HG03354 (cell line): ENCODE measurements at regions not wholly inside any gene's neighbourhood (a gene's known extent, or its start where the extent isn't known, plus 50 kb on each side); places are given as distances from the start of the nearest gene placed in this dataset.

Experiments
- ATAC-seq: cut with Tn5 transposase; IDR thresholded peaks from one replicate; pipeline ENCODE4 v1.9.1; 2021; ENCODE audit warnings: mild to moderate bottlenecking; ENCODE audit not compliant: unreplicated experiment, poor library complexity, severe bottlenecking

DNA sequence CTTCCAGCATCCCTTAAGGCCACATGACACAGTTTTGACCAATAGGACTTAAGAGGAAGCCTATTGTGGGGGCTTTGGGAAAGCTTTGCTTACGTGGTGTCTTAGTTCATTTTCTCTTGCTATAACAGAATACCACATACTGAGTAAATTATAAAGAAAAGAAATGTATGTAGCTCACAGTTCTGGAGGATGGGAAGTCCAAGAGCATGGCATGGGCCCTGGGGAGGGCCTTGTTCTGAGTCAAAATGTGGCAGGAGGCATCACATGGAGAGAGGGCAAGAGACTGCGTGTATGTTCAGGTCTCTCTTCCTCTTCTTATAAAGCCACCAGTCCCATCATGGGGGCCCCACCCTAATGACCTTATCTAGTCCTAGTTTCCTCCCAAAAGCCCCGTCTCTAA, 68.6 kb upstream of the CPEB4 start:
- ATAC-seq: no peak

DNA sequence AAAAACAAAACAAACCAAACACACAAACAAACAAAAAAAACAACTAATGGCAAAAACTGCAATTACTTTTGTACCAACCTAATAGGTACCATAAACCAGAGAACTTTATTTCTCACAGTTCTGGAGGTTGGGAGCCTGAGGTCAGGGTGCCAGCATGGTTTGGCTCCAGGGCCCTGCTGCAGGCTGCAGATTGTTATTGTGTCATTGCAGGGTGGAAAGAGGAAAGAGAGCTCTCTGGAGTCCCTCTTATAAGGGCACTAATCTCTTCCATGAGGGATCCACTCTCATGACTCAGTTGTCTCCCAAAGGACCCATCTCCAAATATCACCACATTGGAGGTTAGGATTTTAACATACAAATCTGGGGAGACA, 64.9 kb upstream of the CPEB4 start:
- no peak for ATAC-seq

DNA sequence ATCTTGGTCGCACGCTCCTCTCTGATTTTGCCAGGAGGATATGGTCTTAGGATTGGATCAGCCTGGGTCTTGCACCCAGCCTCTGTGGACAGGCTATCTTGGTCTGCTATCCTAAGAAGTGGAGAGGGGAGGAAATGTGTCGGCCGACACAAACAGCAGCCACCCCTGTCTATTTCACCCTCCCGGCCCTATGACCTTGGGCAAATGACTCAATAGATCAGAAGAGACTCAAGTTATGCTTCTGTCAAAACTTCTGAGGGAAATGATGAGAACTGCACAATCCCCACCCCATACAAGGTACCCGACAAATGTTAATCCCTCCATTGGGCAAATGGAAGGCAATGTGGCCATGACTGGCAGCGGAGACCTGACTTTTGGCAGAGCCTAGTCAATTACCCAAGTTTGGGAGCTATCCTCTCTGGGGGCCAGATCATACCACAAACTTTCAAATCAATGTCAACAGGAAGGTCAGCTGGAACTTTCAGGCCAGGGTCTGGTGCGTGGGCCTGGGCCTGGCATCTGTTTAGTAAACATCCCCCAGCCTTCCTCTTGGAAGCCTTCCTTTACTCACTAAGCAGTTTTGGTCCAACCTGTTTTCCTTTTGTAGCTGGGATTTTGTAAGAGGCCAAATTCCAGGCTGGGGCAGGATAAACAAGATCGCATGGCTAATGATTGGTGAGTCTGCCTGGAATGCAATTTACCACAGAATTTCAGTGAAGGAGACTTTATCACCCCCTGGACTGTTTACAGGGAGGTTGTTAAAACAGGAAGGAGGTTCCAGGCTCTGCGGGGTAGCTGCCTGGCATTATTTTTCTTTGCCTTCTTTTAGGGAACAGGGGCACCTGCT, 64.2 kb upstream of the CPEB4 start:
- ATAC-seq: no peak

DNA sequence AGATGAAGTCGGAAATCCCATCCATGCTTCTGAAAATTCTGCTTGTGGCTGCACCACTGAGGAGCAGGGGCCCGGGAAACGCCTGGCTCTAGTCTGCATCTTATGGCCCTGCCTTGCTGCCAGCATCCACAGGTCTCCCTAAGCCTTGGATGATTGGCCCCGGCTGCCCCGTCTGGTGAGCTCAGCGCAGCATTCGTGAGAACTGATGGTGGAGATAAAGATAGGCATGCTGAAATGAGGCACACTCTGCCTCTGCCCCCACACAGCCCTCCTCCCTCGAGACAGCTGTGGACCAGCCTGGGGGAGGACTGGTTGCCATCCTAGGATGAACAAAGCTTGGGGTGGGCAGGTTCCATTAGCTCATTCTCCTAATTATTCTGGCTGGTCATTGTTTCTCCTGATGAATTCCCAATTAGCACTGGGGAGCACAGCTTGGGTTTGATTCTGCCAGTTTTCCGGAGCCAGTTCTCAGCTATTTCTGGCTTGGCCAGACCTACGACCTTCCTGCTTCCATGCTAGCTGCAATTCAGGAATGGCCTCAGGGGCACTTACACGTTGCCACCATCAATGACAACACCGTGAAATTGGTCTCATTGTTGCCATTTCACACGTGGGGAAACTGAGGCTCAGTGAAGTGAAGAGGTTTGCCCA, 62.8 kb upstream of the CPEB4 start:
- no peak for ATAC-seq

DNA sequence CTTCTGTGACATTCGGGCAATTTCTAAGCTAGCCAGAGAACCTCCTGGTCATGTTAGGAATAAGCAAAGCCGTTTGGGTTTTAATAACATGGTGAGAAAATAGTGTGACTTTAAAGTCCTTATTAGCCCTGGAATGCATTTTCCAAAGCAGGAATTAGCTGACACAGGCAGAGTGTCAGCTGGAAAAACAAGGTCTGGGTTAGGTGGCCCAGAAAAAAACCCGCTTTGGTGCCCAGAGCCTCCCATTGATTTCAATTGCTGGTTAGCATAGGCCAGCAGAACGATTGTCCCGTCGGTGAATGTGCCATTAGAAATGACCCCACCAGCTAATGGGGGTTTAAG, 62.1 kb upstream of the CPEB4 start:
- ATAC-seq: no peak

DNA sequence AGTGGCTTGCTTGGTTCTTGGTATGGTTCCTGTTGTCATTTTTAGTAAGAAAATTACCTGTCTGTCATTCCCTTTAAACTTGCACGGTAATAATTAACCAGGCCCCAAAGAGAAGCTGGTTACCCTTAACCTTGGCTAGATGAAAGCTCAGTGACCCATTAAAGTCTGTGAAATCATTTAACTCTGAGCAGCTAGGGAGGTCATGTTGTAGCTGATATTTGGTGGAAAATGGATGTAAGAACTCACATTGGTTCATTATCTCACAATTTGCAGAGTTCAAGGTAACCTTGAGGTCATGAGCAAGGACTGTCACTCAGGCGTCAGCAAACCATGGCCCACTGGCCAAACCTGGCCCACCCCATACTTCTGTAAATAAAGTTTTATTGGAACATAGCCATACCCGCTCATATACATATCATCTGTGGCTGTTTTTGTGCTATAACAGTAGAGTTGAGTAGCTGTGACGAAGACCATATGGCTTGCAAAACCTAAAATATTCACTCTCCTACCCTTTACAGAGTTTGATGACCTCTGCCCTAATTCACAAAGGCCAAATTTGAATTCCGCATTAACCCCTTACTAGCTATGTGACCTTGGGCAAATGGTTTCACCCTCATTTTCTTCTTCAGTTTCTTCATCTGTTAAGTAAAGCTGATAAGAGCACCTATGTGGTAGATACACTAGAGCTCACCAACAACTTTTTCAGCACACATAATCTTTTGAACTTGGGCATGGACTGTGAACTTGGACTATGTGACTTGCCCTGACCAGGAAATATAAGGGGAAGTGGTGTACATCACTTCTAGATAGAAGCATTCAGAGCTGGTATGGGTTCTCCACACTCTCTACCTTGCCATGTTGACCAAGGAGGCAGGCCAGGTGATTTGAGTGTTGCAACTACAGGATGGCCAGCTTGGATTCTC, 61.5 kb upstream of the CPEB4 start:
- ATAC-seq: no peak

DNA sequence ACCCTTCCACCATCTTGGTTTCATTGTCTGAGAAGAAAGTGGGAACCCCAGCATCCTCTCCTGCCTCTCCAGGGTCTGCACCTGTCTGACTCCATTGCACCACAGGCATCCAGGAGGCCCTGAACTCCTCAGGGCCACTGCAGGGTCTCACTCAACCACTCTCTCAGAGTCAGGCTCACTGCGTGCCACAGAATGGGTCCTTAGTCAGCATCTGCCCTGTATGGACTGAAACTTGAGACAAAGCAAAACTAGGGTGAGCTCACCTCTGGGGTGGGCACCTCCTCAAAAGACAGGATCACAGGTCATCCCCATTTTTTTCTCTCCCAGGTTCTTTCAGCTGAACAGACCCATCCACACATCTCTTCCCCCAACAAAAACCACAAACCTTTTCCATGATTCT, 59.2 kb upstream of the CPEB4 start:
- no peak for ATAC-seq

DNA sequence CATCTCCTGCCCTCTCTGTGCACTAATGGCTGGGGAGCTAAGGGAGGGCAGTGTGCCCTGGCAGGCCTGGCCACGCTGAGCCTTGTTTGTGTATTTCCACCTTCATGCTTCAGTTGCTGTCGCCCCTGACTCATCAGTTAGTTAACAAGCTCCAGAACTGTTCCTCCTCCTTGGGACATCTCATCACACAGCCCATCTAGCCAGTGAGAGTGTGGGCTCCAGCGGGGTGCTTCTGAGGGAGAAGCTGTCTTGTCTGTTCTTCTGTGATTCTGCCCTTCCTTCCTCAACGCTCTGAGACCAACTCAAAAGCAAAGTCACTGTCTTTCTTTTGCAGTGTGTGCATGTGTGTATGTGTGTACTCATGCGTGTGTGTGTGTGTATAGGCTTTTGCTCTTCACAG, 58.3 kb upstream of the CPEB4 start:
- no peak for ATAC-seq

DNA sequence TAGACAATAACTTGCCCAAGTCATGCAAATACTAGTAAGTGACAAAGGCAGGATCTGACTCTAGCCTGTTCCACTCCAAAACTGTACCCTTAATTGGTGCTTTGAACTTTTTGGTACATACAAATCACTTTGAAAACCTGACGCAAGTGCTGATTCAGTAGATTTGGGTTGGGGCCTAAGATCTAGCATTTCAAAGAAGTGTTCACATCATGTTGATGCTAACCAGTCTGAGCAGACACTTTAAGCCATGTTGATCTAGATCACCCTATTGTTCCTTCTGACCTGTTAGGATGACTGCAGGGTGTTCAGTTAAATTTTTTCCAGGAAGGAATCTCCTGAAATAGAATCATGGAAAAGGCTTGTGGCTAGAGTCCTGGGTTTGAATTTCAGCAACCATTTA, 57.7 kb upstream of the CPEB4 start:
- ATAC-seq: no peak

DNA sequence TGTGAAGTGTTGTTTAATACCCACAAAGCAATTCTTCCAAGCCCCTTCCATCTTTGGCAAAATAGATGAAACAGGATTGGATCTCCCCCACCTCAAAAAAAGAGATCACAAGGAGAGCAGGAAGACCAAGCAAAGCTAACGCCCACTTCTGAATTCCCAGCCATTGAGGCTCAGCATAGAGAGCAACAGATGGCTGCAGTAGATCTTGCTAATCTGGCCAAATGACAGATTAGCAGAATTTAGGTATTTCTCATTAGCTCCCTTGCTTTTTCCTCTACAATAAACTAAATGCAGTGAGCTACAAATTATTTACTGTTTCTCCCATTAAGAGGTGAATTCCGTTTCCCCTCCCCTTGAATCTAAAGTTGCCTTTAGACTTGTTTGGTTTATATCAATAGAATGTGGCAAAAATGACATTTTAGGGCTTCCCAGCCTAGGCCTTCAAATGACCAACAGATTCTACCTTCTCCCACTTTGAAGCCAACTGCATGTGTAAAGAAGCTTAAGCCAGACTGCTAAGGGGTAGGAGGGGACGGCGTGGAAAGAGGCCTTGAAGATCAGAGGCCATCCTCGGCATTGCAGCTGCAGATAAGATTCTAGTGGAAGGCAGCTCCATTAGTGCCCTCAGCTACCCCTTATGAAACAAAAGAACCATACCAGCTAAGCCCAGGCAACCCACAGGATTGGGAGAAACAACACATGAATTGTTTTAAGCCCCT, 56.8 kb upstream of the CPEB4 start:
- no peak for ATAC-seq

DNA sequence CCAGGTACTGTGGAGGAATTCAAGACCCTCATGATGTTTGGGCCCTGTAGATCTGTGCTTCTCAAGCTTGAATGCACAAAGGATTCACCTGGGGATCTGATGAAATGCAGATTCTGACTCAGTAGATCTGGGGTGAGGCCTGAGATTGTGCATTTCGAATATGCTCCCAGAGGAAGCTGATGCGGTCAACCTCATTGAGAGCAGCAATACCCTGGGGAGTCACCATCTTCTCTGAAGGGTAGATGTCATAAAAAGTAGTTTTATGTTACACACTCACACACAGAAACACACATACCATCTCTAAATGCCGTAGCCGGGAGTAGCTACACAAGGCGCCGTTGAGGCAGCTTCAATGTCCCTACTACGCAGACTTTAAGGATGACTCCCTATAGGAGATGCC, 55.8 kb upstream of the CPEB4 start:
- no peak for ATAC-seq

DNA sequence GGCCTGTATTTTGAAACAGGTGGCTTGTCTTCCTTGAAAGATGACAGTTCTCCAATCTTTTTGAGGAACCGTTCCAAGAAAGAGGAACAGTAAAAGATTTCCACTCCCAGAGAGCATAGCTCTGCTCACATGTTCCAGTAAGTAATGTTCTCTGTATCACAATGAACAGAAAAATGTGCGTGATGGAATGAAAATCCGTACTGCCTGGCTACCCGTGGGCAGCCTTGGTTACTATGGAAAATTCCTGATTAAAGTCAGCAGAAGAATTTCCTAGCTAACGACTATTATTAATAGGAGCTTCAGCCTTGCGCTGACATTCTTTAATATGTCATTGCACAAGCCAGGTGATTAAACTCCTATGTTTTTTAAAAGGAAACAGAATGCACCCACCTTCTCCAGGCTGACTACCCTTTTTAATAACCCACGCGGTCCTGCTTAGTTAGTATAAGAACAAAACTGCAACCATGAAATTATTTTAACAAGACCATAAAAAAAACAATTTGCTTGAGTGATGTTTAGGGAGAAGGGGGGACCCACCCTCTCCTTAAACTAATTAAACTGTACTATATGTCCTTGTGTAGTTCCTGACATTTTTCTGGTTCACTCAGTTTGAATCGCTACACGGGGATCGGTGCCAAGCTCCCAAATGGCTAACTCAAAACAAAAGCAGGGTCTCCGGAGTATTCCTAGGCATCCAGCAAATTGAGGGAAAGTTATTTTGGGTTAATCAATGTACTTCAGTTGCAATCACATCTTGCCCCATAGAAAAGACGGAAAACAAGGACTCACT, 54.8 kb upstream of the CPEB4 start:
- no peak for ATAC-seq

DNA sequence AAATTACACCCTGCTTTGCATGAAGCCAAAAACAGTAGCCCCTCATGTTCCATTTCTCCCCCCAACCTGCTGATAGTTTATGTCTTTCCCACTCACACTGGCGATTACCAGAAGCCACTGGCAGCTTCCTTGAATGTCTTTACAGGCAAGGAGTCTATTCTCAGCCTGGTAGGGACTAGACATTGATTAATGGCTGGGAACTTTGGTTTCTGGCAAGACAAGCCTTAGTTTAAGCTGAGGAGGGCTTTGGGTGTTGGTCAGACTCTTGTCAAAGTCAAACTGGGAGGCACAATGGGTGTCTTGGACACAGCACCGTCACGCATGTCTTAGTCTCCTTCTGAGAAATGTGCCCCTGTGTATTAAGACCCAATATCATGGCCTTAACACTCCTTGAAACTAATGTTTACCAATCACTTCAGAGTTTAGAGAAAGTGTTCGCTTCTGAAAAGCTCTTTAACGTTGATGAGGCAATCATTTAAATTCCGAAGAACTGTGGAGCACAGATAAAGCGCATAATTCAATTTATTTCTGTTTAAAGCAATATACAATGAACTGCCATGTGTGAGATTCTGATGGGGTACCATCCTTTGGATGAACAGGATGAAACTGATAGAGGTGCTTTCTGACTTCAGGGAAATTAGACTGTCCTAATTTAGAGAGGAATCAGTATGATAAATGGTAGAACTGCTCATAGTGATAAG, 53.9 kb upstream of the CPEB4 start:
- ATAC-seq: no peak

DNA sequence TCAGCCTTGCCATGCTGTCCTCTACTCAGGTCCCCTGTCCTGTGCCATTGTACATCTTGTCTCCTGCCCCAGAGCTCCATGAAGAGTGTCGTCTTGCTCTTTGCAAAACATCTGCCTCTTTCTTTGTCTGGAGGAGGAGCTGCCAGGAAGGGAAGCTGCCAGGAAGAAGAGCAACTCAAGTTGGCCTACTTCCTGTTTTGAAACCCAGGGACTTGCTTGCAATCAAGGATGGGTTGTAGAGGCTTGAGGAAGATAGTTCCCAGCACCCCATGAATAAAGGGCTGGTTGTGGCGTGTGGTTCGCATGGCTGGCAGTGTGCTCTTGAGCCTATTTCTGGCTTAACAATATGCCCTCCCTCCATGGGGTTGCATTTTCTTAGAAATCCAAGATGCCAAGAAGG, 53.0 kb upstream of the CPEB4 start:
- no peak for ATAC-seq

DNA sequence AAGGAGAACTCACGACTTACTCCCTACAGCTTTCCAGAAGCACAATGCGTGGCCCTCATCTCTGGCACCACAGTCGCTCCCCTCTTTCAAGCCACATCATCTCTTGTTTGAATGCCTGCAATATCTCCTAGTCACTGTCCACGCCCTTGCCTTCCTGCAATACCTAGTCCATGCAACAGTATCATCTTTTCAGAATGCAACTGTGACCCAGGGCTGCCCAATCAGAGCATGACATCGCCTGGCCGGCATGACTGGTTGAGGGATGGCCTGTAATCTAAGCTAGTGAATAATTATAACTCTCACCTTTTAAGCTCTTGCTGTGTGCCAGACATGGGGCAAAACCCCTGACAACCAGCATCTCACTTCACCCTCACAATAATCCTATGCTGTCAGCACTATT, 52.5 kb upstream of the CPEB4 start:
- ATAC-seq: no peak

DNA sequence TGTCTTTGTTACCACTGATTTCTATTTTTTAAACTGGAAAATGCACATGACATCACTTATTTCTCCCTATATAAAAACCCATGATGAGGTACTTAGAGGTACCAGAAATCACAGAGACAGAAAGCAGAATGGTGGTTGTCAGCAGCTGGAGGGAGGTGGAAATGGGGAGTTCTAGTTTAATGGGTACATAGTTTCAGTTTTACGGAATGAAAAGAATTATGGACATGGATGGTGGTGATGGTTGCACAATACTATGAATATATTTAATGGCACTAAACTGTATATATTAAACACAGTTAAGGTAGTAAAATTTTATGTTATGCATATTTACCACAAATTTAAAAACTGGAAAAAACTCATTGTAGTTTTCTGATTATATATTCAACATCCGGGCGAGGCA, 50.5 kb upstream of the CPEB4 start:
- no peak for ATAC-seq
